H1 (cell line): ENCODE measurements at regions not wholly inside any gene's neighbourhood (a gene's known extent, or its start where the extent isn't known, plus 50 kb on each side); places are given as distances from the start of the nearest gene placed in this dataset.

ENCODE experiments used
- BCL11A ChIP-seq, 2 experiments: IDR thresholded peaks; one replicate each; pipeline ENCODE4 v1.6.1; 2011; ENCODE audit warnings: low read depth in 2 of 2, low read length in 2 of 2, mild to moderate bottlenecking in 2 of 2
- CBX8 ChIP-seq: fragments of 300-800, 300-1000 bp; sonication (generic); IDR thresholded peaks from 2 replicates; pipeline ENCODE4 v1.7.1; 2016; ENCODE audit warnings: low read depth, low read length, borderline replicate concordance
- JUND ChIP-seq: IDR thresholded peaks from 2 replicates; pipeline ENCODE4 v1.6.1; 2011; ENCODE audit warnings: mild to moderate bottlenecking, improper control_type of control experiment, low read length
- YY1 ChIP-seq: IDR thresholded peaks from 2 replicates; pipeline ENCODE4 v1.6.1; 2011; ENCODE audit warnings: low read depth, mild to moderate bottlenecking, low read length
- TF ChIP-seq, protein P1 (sequence below): fragments of 300-600 bp; sonication (generic); IDR thresholded peaks from 2 replicates; pipeline ENCODE4 v1.7.1; 2012; ENCODE audit warnings: low read length, moderate library complexity, mild to moderate bottlenecking, inconsistent platforms; ENCODE audit not compliant: insufficient replicate concordance

DNA sequence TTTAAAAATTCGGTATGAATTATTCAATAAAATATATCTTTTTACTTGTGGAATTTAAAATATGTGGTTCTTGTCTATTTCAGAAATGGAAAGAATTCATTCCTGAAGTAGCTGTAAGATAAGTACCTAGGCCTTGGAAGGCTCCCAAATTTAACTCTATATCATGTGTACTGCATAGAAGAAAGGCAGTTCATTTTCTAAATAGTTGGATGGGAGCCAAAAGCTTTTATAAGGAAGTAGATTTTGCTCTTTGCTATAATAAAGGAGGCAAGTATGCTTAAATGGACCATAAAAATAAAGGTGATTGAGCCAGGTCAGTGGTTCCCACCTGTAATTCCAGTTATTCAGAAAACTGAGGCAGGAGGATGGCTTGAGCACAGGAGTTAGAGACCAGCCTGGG, 187.5 kb downstream of the ATXN7L3B start (continued):
- TF ChIP-seq, protein P1, sequence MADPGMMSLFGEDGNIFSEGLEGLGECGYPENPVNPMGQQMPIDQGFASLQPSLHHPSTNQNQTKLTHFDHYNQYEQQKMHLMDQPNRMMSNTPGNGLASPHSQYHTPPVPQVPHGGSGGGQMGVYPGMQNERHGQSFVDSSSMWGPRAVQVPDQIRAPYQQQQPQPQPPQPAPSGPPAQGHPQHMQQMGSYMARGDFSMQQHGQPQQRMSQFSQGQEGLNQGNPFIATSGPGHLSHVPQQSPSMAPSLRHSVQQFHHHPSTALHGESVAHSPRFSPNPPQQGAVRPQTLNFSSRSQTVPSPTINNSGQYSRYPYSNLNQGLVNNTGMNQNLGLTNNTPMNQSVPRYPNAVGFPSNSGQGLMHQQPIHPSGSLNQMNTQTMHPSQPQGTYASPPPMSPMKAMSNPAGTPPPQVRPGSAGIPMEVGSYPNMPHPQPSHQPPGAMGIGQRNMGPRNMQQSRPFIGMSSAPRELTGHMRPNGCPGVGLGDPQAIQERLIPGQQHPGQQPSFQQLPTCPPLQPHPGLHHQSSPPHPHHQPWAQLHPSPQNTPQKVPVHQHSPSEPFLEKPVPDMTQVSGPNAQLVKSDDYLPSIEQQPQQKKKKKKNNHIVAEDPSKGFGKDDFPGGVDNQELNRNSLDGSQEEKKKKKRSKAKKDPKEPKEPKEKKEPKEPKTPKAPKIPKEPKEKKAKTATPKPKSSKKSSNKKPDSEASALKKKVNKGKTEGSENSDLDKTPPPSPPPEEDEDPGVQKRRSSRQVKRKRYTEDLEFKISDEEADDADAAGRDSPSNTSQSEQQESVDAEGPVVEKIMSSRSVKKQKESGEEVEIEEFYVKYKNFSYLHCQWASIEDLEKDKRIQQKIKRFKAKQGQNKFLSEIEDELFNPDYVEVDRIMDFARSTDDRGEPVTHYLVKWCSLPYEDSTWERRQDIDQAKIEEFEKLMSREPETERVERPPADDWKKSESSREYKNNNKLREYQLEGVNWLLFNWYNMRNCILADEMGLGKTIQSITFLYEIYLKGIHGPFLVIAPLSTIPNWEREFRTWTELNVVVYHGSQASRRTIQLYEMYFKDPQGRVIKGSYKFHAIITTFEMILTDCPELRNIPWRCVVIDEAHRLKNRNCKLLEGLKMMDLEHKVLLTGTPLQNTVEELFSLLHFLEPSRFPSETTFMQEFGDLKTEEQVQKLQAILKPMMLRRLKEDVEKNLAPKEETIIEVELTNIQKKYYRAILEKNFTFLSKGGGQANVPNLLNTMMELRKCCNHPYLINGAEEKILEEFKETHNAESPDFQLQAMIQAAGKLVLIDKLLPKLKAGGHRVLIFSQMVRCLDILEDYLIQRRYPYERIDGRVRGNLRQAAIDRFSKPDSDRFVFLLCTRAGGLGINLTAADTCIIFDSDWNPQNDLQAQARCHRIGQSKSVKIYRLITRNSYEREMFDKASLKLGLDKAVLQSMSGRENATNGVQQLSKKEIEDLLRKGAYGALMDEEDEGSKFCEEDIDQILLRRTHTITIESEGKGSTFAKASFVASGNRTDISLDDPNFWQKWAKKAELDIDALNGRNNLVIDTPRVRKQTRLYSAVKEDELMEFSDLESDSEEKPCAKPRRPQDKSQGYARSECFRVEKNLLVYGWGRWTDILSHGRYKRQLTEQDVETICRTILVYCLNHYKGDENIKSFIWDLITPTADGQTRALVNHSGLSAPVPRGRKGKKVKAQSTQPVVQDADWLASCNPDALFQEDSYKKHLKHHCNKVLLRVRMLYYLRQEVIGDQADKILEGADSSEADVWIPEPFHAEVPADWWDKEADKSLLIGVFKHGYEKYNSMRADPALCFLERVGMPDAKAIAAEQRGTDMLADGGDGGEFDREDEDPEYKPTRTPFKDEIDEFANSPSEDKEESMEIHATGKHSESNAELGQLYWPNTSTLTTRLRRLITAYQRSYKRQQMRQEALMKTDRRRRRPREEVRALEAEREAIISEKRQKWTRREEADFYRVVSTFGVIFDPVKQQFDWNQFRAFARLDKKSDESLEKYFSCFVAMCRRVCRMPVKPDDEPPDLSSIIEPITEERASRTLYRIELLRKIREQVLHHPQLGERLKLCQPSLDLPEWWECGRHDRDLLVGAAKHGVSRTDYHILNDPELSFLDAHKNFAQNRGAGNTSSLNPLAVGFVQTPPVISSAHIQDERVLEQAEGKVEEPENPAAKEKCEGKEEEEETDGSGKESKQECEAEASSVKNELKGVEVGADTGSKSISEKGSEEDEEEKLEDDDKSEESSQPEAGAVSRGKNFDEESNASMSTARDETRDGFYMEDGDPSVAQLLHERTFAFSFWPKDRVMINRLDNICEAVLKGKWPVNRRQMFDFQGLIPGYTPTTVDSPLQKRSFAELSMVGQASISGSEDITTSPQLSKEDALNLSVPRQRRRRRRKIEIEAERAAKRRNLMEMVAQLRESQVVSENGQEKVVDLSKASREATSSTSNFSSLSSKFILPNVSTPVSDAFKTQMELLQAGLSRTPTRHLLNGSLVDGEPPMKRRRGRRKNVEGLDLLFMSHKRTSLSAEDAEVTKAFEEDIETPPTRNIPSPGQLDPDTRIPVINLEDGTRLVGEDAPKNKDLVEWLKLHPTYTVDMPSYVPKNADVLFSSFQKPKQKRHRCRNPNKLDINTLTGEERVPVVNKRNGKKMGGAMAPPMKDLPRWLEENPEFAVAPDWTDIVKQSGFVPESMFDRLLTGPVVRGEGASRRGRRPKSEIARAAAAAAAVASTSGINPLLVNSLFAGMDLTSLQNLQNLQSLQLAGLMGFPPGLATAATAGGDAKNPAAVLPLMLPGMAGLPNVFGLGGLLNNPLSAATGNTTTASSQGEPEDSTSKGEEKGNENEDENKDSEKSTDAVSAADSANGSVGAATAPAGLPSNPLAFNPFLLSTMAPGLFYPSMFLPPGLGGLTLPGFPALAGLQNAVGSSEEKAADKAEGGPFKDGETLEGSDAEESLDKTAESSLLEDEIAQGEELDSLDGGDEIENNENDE = no peak
- TF ChIP-seq CBX8 (no peak), JUND (no peak), YY1 (no peak), BCL11A (IDR thresholded peaks at IDR 0.05; ENCODE audit: low read depth in 2 of 2, low read length in 2 of 2) (no peak)
